ENCODE measurements at regions not wholly inside any gene's neighbourhood (a gene's known extent, or its start where the extent isn't known, plus 50 kb on each side); places are given as distances from the start of the nearest gene placed in this dataset.

DNA sequence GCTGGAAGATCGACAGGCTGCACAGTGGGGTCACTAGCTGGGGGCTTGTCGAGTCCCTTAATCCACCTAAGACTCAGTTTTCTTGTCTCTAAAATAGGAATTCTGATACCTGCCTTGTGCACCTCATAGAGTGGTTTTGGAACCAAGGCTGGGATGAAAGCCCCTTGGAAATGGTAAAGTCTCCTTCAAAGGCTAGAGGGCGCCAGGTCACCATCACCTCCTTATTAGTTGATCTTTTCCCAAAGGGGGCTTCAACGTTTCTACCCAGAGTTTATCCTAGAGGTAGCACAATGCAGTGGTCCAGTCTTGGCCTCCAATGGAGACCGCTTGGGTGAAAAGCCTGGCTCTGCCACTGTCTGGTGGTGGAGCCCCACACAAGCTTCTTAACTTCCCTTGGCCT lies 158.2 kb downstream of the AIPL1 start:
- TF ChIP-seq, protein P1, sequence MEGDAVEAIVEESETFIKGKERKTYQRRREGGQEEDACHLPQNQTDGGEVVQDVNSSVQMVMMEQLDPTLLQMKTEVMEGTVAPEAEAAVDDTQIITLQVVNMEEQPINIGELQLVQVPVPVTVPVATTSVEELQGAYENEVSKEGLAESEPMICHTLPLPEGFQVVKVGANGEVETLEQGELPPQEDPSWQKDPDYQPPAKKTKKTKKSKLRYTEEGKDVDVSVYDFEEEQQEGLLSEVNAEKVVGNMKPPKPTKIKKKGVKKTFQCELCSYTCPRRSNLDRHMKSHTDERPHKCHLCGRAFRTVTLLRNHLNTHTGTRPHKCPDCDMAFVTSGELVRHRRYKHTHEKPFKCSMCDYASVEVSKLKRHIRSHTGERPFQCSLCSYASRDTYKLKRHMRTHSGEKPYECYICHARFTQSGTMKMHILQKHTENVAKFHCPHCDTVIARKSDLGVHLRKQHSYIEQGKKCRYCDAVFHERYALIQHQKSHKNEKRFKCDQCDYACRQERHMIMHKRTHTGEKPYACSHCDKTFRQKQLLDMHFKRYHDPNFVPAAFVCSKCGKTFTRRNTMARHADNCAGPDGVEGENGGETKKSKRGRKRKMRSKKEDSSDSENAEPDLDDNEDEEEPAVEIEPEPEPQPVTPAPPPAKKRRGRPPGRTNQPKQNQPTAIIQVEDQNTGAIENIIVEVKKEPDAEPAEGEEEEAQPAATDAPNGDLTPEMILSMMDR (IDR thresholded peaks at IDR 0.05; ENCODE audit: extremely low read depth in 1 of 2, insufficient read depth in 1 of 2, low read depth in 1 of 2, low read length in 2 of 2), result peak in 1 of 2 donors; percentile 22
- TF ChIP-seq, protein P2, sequence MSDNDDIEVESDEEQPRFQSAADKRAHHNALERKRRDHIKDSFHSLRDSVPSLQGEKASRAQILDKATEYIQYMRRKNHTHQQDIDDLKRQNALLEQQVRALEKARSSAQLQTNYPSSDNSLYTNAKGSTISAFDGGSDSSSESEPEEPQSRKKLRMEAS (IDR thresholded peaks at IDR 0.05; ENCODE audit: insufficient read depth, insufficient read length), result no peak
- TF ChIP-seq MYC (IDR thresholded peaks at IDR 0.05; ENCODE audit: low read depth, low read length) (no peak), POLR2A (IDR thresholded peaks at IDR 0.05; ENCODE audit: low read depth, low read length) (no peak)
